ENCODE measurements at regions not wholly inside any gene's neighbourhood (a gene's known extent, or its start where the extent isn't known, plus 50 kb on each side); places are given as distances from the start of the nearest gene placed in this dataset.

DNA sequence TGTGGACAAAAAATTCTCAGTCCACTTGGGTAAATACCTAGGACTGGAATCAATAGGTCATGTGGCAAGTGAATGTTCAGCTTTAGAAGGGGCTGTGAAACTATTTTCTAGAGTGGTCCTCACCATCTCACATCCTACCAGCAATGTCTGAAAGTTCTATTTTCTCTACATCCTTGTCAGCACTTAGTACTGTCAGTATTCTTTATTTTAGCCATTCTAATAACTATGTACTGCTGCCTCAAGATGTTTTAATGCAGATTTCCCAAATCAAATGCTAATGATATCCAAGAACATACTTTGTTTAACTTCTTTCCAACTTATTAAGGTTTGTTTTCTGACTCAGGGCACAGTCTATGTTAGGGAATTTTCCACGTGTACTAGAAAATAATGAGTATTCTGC lies 317.0 kb downstream of the BRD1 start:
- no peak overlapping the region for H3K4me3 ChIP-seq (ENCODE audit: low read depth, low read length)
- TF ChIP-seq, protein P1, sequence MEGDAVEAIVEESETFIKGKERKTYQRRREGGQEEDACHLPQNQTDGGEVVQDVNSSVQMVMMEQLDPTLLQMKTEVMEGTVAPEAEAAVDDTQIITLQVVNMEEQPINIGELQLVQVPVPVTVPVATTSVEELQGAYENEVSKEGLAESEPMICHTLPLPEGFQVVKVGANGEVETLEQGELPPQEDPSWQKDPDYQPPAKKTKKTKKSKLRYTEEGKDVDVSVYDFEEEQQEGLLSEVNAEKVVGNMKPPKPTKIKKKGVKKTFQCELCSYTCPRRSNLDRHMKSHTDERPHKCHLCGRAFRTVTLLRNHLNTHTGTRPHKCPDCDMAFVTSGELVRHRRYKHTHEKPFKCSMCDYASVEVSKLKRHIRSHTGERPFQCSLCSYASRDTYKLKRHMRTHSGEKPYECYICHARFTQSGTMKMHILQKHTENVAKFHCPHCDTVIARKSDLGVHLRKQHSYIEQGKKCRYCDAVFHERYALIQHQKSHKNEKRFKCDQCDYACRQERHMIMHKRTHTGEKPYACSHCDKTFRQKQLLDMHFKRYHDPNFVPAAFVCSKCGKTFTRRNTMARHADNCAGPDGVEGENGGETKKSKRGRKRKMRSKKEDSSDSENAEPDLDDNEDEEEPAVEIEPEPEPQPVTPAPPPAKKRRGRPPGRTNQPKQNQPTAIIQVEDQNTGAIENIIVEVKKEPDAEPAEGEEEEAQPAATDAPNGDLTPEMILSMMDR (IDR thresholded peaks at IDR 0.05; ENCODE audit: low read depth, low read length): no peak
- TF ChIP-seq, protein P2, sequence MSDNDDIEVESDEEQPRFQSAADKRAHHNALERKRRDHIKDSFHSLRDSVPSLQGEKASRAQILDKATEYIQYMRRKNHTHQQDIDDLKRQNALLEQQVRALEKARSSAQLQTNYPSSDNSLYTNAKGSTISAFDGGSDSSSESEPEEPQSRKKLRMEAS (IDR thresholded peaks at IDR 0.05; ENCODE audit: low read depth, low read length): no peak
- no peak for TF ChIP-seq POLR2A (IDR thresholded peaks at IDR 0.05; ENCODE audit: extremely low read depth, insufficient read length)
- TF ChIP-seq MYC (IDR thresholded peaks at IDR 0.05; ENCODE audit: low read depth, low read length): no peak
- DNase-seq (ENCODE audit: low read depth): no peak

DNA sequence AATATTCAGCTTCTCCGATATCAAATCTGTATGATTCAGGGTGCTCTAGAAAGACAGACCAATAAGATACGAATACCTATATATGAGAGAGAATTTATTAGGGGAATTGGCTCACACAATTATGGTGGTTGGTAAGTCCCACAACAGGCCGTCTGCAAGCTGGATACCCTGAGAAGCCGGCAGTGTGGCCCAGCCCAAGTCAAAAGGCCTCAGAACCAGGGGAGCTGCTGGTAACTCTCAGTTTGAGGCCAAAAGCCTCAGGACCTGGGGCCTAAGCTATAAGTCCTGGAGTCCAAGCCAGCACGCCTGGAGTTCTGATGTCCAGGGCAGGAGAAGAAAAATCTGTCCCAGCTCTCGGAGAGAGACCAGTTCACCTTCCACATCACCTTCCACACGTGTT lies 318.7 kb downstream of the BRD1 start:
- TF ChIP-seq, protein P2 (IDR thresholded peaks at IDR 0.05; ENCODE audit: low read depth, low read length): no peak
- TF ChIP-seq MYC (IDR thresholded peaks at IDR 0.05; ENCODE audit: low read depth, low read length) (no peak), POLR2A (IDR thresholded peaks at IDR 0.05; ENCODE audit: extremely low read depth, insufficient read length) (no peak)
- TF ChIP-seq, protein P1 (IDR thresholded peaks at IDR 0.05; ENCODE audit: low read depth, low read length): no peak
- DNase-seq (ENCODE audit: low read depth): no peak

DNA sequence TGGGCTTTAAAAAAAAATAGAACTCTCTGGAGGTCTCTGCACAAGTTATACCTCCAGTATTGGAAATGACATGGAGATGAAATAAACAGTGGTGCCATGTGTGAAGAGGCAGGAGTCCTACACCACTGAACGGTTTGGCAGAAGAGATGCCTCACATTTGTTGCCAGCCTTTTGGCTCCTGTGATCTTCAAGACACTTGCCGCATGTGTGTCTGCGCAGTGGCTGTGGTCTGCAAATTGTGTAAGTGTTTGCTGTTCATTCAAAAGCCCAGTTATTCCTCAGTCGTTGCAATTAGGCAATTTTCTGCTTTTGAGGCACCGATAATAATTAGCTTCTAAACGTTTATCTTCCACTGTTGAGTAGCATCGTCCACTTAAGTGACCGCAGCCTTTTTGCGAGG lies 319.1 kb downstream of the BRD1 start:
- no peak overlapping the region for H3K4me3 ChIP-seq (ENCODE audit: low read depth, low read length)
- TF ChIP-seq, protein P2 (IDR thresholded peaks at IDR 0.05; ENCODE audit: low read depth, low read length): peak; percentile 28; the same call in 1 of the 2 replicates
- TF ChIP-seq POLR2A (IDR thresholded peaks at IDR 0.05; ENCODE audit: extremely low read depth, insufficient read length): no peak
- DNase-seq (ENCODE audit: low read depth): peak; percentile 93

More for the DNA sequence above, 318.7 kb downstream of the BRD1 start:
- no peak overlapping the region for H3K4me3 ChIP-seq (ENCODE audit: low read depth, low read length)

DNA sequence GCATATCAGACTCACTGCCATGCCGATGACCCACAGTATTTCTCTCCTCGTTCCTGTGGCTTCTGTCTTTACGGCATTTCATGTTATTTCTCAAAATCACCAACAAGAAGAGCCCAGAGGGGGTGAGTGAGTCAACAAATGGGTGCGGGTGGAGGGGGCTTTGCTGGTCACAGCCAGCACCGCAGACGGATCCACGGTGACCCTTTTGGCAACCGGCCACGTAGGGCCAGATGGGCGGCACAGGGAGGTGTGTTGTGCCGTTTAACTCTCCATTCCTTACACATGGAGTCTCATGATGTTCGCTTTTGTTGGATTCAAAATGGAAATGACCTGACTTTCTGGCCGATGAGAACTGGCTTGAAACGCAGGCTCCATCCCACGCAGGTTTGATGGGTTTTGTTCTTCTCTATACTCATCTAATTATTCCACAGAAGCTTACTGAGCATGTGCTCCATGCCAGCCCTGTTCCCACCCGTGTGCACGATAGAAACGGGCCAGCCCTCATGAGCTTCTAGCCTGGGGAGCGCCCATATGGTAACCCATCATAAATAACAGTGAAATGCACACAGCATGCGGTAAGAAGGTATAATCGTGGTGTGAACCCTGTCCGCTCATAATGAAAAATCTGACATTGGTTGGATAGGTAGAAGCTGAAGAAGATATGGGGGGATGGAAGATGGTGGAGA lies 319.9 kb downstream of the BRD1 start:
- H3K4me3 ChIP-seq (ENCODE audit: low read depth, low read length): no peak overlapping the region
- TF ChIP-seq MYC (IDR thresholded peaks at IDR 0.05; ENCODE audit: low read depth, low read length) (no peak), POLR2A (IDR thresholded peaks at IDR 0.05; ENCODE audit: extremely low read depth, insufficient read length) (no peak)
- TF ChIP-seq, protein P1 (IDR thresholded peaks at IDR 0.05; ENCODE audit: low read depth, low read length): no peak
- TF ChIP-seq, protein P2 (IDR thresholded peaks at IDR 0.05; ENCODE audit: low read depth, low read length): no peak
- no peak for DNase-seq (ENCODE audit: low read depth)

DNA sequence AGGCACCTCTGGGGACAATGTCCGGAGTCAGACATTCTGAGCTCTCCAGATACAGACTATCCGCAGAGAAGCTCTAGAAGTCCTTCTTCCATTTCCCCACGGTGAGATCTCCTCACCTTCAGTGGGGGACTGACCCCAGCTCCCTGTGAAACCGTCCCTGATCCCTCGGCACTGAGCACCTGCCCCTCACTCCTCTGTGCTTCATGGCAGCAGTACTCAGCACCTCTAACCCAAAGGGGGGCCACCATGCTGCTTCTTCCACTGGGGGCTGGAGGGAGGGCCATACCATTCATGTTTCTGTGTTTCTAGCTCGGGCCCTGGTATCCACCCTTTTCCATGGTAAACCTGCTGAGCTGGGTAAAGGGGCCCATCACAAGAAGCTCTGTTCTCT lies 321.7 kb downstream of the BRD1 start:
- no peak for DNase-seq (ENCODE audit: low read depth)
- TF ChIP-seq, protein P1 (IDR thresholded peaks at IDR 0.05; ENCODE audit: low read depth, low read length): peak; percentile 0
- no peak for TF ChIP-seq POLR2A (IDR thresholded peaks at IDR 0.05; ENCODE audit: extremely low read depth, insufficient read length)
- H3K4me3 ChIP-seq (ENCODE audit: low read depth, low read length): no peak overlapping the region

DNA sequence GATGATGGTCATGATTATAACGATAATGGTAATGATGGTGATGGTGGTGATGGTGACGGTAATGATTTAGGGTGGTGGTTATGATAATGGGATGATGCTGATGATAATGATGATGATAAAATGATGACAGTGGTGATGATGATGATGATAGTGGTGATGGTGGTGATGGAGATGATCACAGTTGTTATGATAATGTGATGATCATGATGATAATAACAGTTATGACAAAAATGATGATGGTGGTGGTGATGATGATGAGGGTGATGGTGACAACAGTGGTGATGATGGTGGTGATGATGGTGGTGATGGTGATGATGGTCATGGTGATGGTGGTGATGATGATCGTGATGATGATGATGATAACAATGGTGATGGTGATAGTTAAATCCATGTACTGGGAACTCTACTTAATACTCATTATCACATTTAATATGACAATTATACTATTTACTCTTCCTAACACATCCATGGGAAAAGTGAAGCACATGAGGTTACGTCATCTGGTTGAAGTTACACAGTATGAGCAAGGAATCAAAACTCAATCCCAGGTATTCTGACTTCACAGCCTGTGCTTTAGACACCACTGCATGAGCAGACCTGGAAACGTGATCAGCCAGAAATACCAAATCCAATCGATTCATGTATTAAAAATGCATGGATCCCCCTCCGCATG lies 322.2 kb downstream of the BRD1 start:
- TF ChIP-seq, protein P2 (IDR thresholded peaks at IDR 0.05; ENCODE audit: low read depth, low read length): no peak
- TF ChIP-seq, protein P1 (IDR thresholded peaks at IDR 0.05; ENCODE audit: low read depth, low read length): no peak
- TF ChIP-seq POLR2A (IDR thresholded peaks at IDR 0.05; ENCODE audit: extremely low read depth, insufficient read length) (no peak), MYC (IDR thresholded peaks at IDR 0.05; ENCODE audit: low read depth, low read length) (no peak)
- H3K4me3 ChIP-seq (ENCODE audit: low read depth, low read length): no peak overlapping the region
- DNase-seq (ENCODE audit: low read depth): no peak

Measured in NB4 (cell line).